MCF 10A (cell line): ENCODE measurements at regions not wholly inside any gene's neighbourhood (a gene's known extent, or its start where the extent isn't known, plus 50 kb on each side); places are given as distances from the start of the nearest gene placed in this dataset.

Source experiments
- BruUV-seq: library from RNA; stranded (reverse); fragments of 400-500 nt; replicated peaks from 2 replicates; lab custom pipeline; 2021; lab: Mats Ljungman, UMichigan
- CTCF ChIA-PET: fragments of 300-600 bp; sonication (Branson Sonifier 250); formaldehyde crosslinking; extraction: SDS; loops from one replicate; lab custom pipeline; 2021; ENCODE audit warnings: antibody characterized with exemption, inconsistent platforms; lab: Yijun Ruan, JAX
- POLR2A ChIA-PET: fragments of 300-600, 350-650 bp; sonication (Branson Sonifier 250); formaldehyde crosslinking; extraction: SDS; loops from one replicate; lab custom pipeline; 2020; ENCODE audit warnings: antibody characterized with exemption, inconsistent platforms; lab: Yijun Ruan, JAX
- DNase-seq: peaks from one replicate; pipeline ENCODE4 v3.0.0-alpha.2; 2018; ENCODE audit not compliant: unreplicated experiment
- H3K27ac Mint-ChIP-seq: one replicate; pipeline ENCODE4 v1.8.0; 2022; ENCODE audit warnings: mild to moderate bottlenecking, low read depth, mixed read lengths; ENCODE audit not compliant: unreplicated experiment
- H3K27me3 Mint-ChIP-seq: one replicate; pipeline ENCODE4 v1.8.0; 2022; ENCODE audit warnings: mixed read lengths; ENCODE audit not compliant: insufficient read depth, unreplicated experiment
- H3K36me3 Mint-ChIP-seq: one replicate; pipeline ENCODE4 v1.8.0; 2022; ENCODE audit warnings: mild to moderate bottlenecking, moderate library complexity, mixed read lengths; ENCODE audit not compliant: insufficient read depth, unreplicated experiment
- H3K4me1 Mint-ChIP-seq: one replicate; pipeline ENCODE4 v1.8.0; 2022; ENCODE audit warnings: mixed read lengths; ENCODE audit not compliant: insufficient read depth, unreplicated experiment
- H3K4me3 Mint-ChIP-seq: one replicate; pipeline ENCODE4 v1.8.0; 2022; ENCODE audit warnings: mild to moderate bottlenecking, moderate library complexity, mixed read lengths; ENCODE audit not compliant: unreplicated experiment
- H3K9me3 Mint-ChIP-seq: one replicate; pipeline ENCODE4 v1.8.0; 2022; ENCODE audit warnings: mixed read lengths; ENCODE audit not compliant: unreplicated experiment
- intact Hi-C: fragments of 100-400 bp; cut with micrococcal nuclease; formaldehyde crosslinking; loops from 2 replicates; pipeline ENCODE4 v1.14.1; 2022
- TF ChIP-seq, protein P1 (sequence below): fragments of 200-600 bp; IDR thresholded peaks from one replicate; pipeline ENCODE4 v1.8.0; 2022; ENCODE audit warnings: antibody characterized with exemption, mild to moderate bottlenecking; ENCODE audit not compliant: unreplicated experiment

DNA sequence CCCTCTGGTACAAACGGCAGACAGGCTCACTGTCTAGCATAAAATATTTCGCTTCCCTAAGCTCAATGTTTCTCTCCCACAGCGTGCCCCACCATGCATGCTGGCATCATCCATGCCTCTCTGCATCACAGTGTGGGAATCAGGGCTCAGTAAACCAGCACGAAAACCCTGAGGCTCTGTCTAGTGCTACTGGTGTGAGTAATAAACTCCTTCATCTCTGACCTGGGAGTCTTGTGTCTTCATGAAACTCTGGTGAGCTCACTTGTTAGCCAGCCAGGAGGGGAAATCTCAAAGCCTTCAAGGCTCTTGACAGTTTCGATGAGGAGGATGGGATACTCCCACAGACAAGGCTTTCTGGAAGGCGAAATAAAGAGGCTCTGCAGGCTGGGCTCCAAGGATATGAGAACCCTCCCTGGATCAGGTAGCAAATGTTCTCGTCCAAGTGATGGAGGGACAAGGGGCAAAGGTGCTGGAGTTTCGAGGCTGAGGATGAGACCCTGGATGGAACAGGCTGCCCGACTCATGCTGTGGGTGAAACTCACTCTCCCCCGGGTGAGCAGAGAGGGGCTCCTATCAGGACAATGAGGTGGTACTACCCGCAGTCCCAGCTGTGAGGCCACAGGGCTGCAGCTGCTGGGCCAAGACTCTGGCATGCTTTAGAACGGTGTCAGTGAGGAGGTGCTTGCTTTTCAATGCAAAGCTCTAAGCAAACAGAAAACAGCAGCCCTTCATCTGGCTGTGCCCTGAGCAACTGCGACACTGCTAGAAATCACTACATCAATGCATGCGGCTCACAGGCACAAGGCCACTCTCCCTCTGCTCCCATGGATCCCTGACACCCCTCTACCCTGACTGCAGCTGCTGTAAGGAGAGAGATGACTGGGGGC, 69.3 kb downstream of the SHANK2 start:
- CTCF ChIA-PET: interaction anchor here (0.5 kb wide), 1 partner anchor 439 kb away, joined by 3 read pairs; no protein-coding TSS in a partner anchor
- POLR2A ChIA-PET: no interaction called here
- peaks cover 22% of the 10 kb centered on the region for H3K9me3 Mint-ChIP-seq
- no peak overlapping the region for H3K27ac Mint-ChIP-seq
- intact Hi-C loops: no loop called here
- DNase-seq: no peak
- no peaks in the 10 kb centered on the region for H3K4me1 Mint-ChIP-seq
- TF ChIP-seq, protein P1, sequence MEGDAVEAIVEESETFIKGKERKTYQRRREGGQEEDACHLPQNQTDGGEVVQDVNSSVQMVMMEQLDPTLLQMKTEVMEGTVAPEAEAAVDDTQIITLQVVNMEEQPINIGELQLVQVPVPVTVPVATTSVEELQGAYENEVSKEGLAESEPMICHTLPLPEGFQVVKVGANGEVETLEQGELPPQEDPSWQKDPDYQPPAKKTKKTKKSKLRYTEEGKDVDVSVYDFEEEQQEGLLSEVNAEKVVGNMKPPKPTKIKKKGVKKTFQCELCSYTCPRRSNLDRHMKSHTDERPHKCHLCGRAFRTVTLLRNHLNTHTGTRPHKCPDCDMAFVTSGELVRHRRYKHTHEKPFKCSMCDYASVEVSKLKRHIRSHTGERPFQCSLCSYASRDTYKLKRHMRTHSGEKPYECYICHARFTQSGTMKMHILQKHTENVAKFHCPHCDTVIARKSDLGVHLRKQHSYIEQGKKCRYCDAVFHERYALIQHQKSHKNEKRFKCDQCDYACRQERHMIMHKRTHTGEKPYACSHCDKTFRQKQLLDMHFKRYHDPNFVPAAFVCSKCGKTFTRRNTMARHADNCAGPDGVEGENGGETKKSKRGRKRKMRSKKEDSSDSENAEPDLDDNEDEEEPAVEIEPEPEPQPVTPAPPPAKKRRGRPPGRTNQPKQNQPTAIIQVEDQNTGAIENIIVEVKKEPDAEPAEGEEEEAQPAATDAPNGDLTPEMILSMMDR: no peak
- BruUV-seq: no TSS peak
- H3K27me3 Mint-ChIP-seq: no peaks in the 10 kb centered on the region
- no peaks in the 10 kb centered on the region for H3K36me3 Mint-ChIP-seq
- no peak overlapping the region for H3K4me3 Mint-ChIP-seq

DNA sequence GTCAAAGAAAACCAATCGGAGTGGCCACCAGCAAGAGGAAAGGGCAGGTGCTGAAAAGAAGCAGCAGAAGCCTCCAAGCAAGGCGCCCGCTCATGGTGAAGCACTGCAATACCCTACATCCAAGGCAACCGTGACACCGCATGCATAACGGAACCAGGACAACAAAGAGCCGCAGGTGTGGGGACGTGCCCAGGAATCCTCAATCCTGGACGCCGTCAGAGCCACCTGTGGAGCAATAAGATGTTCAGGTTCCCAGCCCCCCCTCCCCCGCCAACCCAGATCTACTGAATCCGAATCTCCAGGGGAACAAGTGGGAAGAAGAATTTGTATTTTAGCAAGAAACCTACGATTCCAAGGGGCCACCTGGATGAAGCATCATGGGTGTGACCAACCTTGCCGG, 70.8 kb downstream of the SHANK2 start:
- no peak overlapping the region for H3K4me3 Mint-ChIP-seq
- intact Hi-C loops: no loop called here
- BruUV-seq: no TSS peak
- ChIA-PET CTCF (no interaction called here), POLR2A (no interaction called here)
- H3K27ac Mint-ChIP-seq: no peak overlapping the region
- TF ChIP-seq, protein P1: no peak
- H3K9me3 Mint-ChIP-seq: peaks cover 30% of the 10 kb centered on the region
- H3K36me3 Mint-ChIP-seq: no peaks in the 10 kb centered on the region
- no peak for DNase-seq
- no peaks in the 10 kb centered on the region for H3K4me1 Mint-ChIP-seq
- H3K27me3 Mint-ChIP-seq: no peaks in the 10 kb centered on the region

DNA sequence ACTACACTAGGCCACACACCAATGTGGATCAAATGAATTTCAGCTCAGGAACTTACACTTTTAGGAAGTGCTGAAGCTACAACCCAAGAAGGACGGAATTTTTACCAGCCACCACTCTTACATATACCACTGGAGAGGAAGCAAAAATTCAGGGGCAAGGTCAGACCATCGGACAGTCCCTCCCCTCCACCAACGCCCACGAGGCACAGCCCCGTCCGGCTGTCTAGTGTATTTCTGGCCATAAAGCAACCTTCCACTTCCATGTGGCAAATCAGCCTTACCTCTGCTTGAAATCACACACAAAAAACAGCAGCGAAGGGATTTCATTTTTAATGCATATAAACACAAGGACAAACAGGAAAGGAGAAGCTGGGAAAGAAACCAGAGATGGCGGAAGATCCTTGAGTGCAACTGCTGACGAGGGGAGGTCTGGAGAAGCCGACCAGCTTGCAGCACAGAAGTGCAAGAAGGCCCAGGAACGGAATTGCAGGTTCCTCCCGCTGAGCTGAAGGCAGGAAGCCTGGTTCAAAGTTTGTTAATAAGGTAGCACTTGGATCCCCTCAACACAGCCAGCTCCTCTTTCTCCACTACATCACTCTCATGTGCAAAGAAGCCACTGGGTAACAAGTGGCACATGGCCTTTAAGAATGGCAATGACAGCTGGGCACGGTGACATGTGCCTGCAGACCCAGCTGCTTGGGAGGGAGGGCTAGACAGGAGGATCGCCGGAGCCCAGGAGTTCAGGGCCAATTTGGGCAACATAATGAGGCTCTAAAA, 71.5 kb downstream of the SHANK2 start:
- intact Hi-C loops: no loop called here
- Mint-ChIP-seq H3K36me3 (no peaks in the 10 kb centered on the region), H3K4me3 (no peak overlapping the region), H3K27ac (no peak overlapping the region), H3K27me3 (no peaks in the 10 kb centered on the region), H3K4me1 (no peaks in the 10 kb centered on the region), H3K9me3 (peaks cover 37% of the 10 kb centered on the region)
- CTCF ChIA-PET: no interaction called here
- TF ChIP-seq, protein P1: no peak
- BruUV-seq: no TSS peak
- no peak for DNase-seq
- POLR2A ChIA-PET: no interaction called here
